Suprapubic skin (tissue), 4 donors: ENCODE measurements at regions not wholly inside any gene's neighbourhood (a gene's known extent, or its start where the extent isn't known, plus 50 kb on each side); places are given as distances from the start of the nearest gene placed in this dataset.

Experiments
- DNase-seq, 2 donors: peaks; one replicate each; pipeline ENCODE4 v3.0.0-alpha.2; 2019; ENCODE audit warnings: low spot score in 2 of 2
- H3K27ac ChIP-seq: fragments of 200-600 bp; sonication (generic); one replicate; pipeline ENCODE4 v1.5.1; 2019
- H3K27me3 ChIP-seq: fragments of 200-600 bp; sonication (generic); one replicate; pipeline ENCODE4 v1.5.1; 2019
- H3K36me3 ChIP-seq: fragments of 200-600 bp; sonication (generic); one replicate; pipeline ENCODE4 v1.5.1; 2019
- H3K4me1 ChIP-seq: fragments of 200-600 bp; sonication (generic); one replicate; pipeline ENCODE4 v1.5.1; 2019
- H3K4me3 ChIP-seq: fragments of 200-600 bp; sonication (generic); one replicate; pipeline ENCODE4 v1.5.1; 2019; ENCODE audit warnings: mild to moderate bottlenecking
- H3K9me3 ChIP-seq: fragments of 200-600 bp; sonication (generic); one replicate; pipeline ENCODE4 v1.5.1; 2019
- EP300 ChIP-seq: sonication (generic); formaldehyde crosslinking; IDR thresholded peaks from one replicate; pipeline ENCODE4 v1.6.1; 2017; ENCODE audit warnings: antibody characterized with exemption
- POLR2A ChIP-seq, 2 donors: fragments of 450-650 bp; IDR thresholded peaks; one replicate each; pipeline ENCODE4 v1.6.1; 2017; ENCODE audit warnings: antibody characterized with exemption in 2 of 2, mild to moderate bottlenecking in 2 of 2, moderate library complexity in 2 of 2
- POLR2AphosphoS5 ChIP-seq, 3 donors: sonication (generic); formaldehyde crosslinking; IDR thresholded peaks; one replicate each; pipeline ENCODE4 v1.6.1; 2017; ENCODE audit warnings: antibody characterized with exemption in 3 of 3
- WGBS: methylation state at CpG from one replicate; pipeline ENCODE4 v1.1.5; 2018; 5-methylcytosine and 5-hydroxymethylcytosine counted together
- TF ChIP-seq, protein P1 (sequence below), 2 donors: fragments of 200-600 bp in 1 of 2; fragments of 450-650 bp in 1 of 2; sonication (generic) in 1 of 2; IDR thresholded peaks; one replicate each; pipeline ENCODE4 v1.5.1; 2016 to 2019; ENCODE audit warnings: antibody characterized with exemption in 2 of 2, mild to moderate bottlenecking in 1 of 2, moderate library complexity in 1 of 2

- TF ChIP-seq POLR2A (IDR thresholded peaks at IDR 0.05) (no peak), EP300 (no peak), POLR2AphosphoS5 (IDR thresholded peaks at IDR 0.05) (no peak)
- TF ChIP-seq, protein P1, sequence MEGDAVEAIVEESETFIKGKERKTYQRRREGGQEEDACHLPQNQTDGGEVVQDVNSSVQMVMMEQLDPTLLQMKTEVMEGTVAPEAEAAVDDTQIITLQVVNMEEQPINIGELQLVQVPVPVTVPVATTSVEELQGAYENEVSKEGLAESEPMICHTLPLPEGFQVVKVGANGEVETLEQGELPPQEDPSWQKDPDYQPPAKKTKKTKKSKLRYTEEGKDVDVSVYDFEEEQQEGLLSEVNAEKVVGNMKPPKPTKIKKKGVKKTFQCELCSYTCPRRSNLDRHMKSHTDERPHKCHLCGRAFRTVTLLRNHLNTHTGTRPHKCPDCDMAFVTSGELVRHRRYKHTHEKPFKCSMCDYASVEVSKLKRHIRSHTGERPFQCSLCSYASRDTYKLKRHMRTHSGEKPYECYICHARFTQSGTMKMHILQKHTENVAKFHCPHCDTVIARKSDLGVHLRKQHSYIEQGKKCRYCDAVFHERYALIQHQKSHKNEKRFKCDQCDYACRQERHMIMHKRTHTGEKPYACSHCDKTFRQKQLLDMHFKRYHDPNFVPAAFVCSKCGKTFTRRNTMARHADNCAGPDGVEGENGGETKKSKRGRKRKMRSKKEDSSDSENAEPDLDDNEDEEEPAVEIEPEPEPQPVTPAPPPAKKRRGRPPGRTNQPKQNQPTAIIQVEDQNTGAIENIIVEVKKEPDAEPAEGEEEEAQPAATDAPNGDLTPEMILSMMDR (IDR thresholded peaks at IDR 0.05): no peak
- Histone ChIP-seq H3K9me3 (no peaks in the 10 kb centered on the region), H3K27ac (no peak overlapping the region), H3K36me3 (no peaks in the 10 kb centered on the region), H3K27me3 (no peaks in the 10 kb centered on the region), H3K4me3 (no peak overlapping the region), H3K4me1 (peaks cover 26% of the 10 kb centered on the region)
- WGBS: 87% methylated on average over 11 of the region's 11 CpGs
- no peak for DNase-seq
Measured at GRCh38 chr2:37857575-37858399, 67.3 kb upstream of the RMDN2 start.

GRCh38 chr2:37858400-37858711 is 66.7 kb upstream of the RMDN2 start:
- Histone ChIP-seq H3K4me1 (peaks cover 26% of the 10 kb centered on the region), H3K36me3 (no peaks in the 10 kb centered on the region), H3K4me3 (no peak overlapping the region), H3K9me3 (no peaks in the 10 kb centered on the region), H3K27me3 (no peaks in the 10 kb centered on the region), H3K27ac (no peak overlapping the region)
- 61% methylated on average over 2 of the region's 2 CpGs for WGBS
- no peak for DNase-seq
- TF ChIP-seq EP300 (no peak), POLR2A (IDR thresholded peaks at IDR 0.05) (no peak), POLR2AphosphoS5 (IDR thresholded peaks at IDR 0.05) (no peak)
- TF ChIP-seq, protein P1 (IDR thresholded peaks at IDR 0.05): no peak

- H3K27ac ChIP-seq: no peak overlapping the region
- no peak for DNase-seq
- no peaks in the 10 kb centered on the region for H3K27me3 ChIP-seq
- no peaks in the 10 kb centered on the region for H3K36me3 ChIP-seq
- H3K4me1 ChIP-seq: peaks cover 26% of the 10 kb centered on the region
- no peaks in the 10 kb centered on the region for H3K9me3 ChIP-seq
- TF ChIP-seq POLR2A (IDR thresholded peaks at IDR 0.05) (no peak), POLR2AphosphoS5 (IDR thresholded peaks at IDR 0.05) (no peak), EP300 (no peak)
- TF ChIP-seq, protein P1 (IDR thresholded peaks at IDR 0.05): no peak
- H3K4me3 ChIP-seq: no peak overlapping the region
- WGBS: 100% methylated on average over 3 of the region's 5 CpGs
Measured at GRCh38 chr2:37858725-37859267, 66.3 kb upstream of the RMDN2 start.

- Histone ChIP-seq H3K27me3 (no peaks in the 10 kb centered on the region), H3K27ac (no peak overlapping the region), H3K4me3 (no peak overlapping the region), H3K9me3 (no peaks in the 10 kb centered on the region), H3K36me3 (no peaks in the 10 kb centered on the region), H3K4me1 (no peaks in the 10 kb centered on the region)
- WGBS: 88% methylated on average over 5 of the region's 5 CpGs
- no peak for TF ChIP-seq EP300
- TF ChIP-seq POLR2A (IDR thresholded peaks at IDR 0.05): no peak
- no peak for DNase-seq
Measured at GRCh38 chr2:37862620-37863019, 62.5 kb upstream of the RMDN2 start.

GRCh38 chr2:37864217-37864616 is 60.9 kb upstream of the RMDN2 start:
- Histone ChIP-seq H3K36me3 (no peaks in the 10 kb centered on the region), H3K4me3 (no peak overlapping the region)

More at GRCh38 chr2:37864217-37864616, 60.9 kb upstream of the RMDN2 start:
- TF ChIP-seq POLR2A (IDR thresholded peaks at IDR 0.05) (no peak), EP300 (no peak), POLR2AphosphoS5 (IDR thresholded peaks at IDR 0.05) (no peak)
- TF ChIP-seq, protein P1 (IDR thresholded peaks at IDR 0.05): no peak
- no peaks in the 10 kb centered on the region for H3K27me3 ChIP-seq
- H3K27ac ChIP-seq: no peak overlapping the region
- WGBS: 90% methylated on average over 2 of the region's 2 CpGs
- H3K4me1 ChIP-seq: no peaks in the 10 kb centered on the region
- no peak for DNase-seq
- no peaks in the 10 kb centered on the region for H3K9me3 ChIP-seq
